ENCODE measurements at regions not wholly inside any gene's neighbourhood (a gene's known extent, or its start where the extent isn't known, plus 50 kb on each side); places are given as distances from the start of the nearest gene placed in this dataset.

- H2BK5ac ChIP-seq (ENCODE audit: insufficient read length, low read length), result no peak overlapping the region
- no peaks in the 10 kb centered on the region for H3K9me3 Mint-ChIP-seq
- H3K23me2 ChIP-seq (ENCODE audit: insufficient read length, low read depth, low read length, poor library complexity, severe bottlenecking), result no peaks in the 10 kb centered on the region
- H3K27me3 ChIP-seq (ENCODE audit: insufficient read depth, low read length), result no peaks in the 10 kb centered on the region
- no peak for DNase-seq
- no peak overlapping the region for H3K4me2 ChIP-seq (ENCODE audit: insufficient read depth, insufficient read length, low read length)
- peaks cover 2% of the 10 kb centered on the region for H4K20me1 ChIP-seq (ENCODE audit: control insufficient read depth, insufficient read depth, insufficient read length)
- no peaks in the 10 kb centered on the region for H3K9me3 ChIP-seq (ENCODE audit: control insufficient read depth, low read depth, low read length)
- no peak overlapping the region for H3K56ac ChIP-seq (ENCODE audit: insufficient read length, low read depth, low read length)
- H3K4me1 Mint-ChIP-seq, result peaks cover 0 to 20% of the 10 kb centered on the region in 2 experiments; a peak in 2 of 4 replicates
- no peak overlapping the region for H3K9ac ChIP-seq (ENCODE audit: extremely low read depth, insufficient read length, low read length)
- no peak overlapping the region for H2AK5ac ChIP-seq (ENCODE audit: insufficient read length, low read length)
- no peak overlapping the region for H3K18ac ChIP-seq (ENCODE audit: insufficient read length, low read depth, low read length)
- no peaks in the 10 kb centered on the region for H3K36me3 Mint-ChIP-seq (ENCODE audit: insufficient read depth in 1 of 3, low read depth in 3 of 3)
- no peak overlapping the region for H3K23ac ChIP-seq (ENCODE audit: insufficient read length, low read depth, low read length)
- WGBS (ENCODE audit: extremely low coverage, insufficient read length, low lambda C conversion rate), result no CpG with 5 or more reads among the region's 7 CpGs
- H3K79me1 ChIP-seq (ENCODE audit: insufficient read depth, low read depth, low read length, poor library complexity, severe bottlenecking), result no peaks in the 10 kb centered on the region
- H3K4ac ChIP-seq (ENCODE audit: low read depth, low read length), result no peak overlapping the region
- H4K91ac ChIP-seq (ENCODE audit: insufficient read length, low read depth, low read length), result no peak overlapping the region
- H3K14ac ChIP-seq (ENCODE audit: insufficient read depth, low read length), result no peak overlapping the region
- no peak overlapping the region for H2BK12ac ChIP-seq (ENCODE audit: insufficient read length, low read depth, low read length)
- no peak overlapping the region for H3K27ac Mint-ChIP-seq
- no peak overlapping the region for H4K8ac ChIP-seq (replicated peaks; ENCODE audit: insufficient read length, low read depth, low read length)
- H3T11ph ChIP-seq (ENCODE audit: low read length), result no peak overlapping the region
- H4K5ac ChIP-seq (ENCODE audit: insufficient read length, low read depth, low read length), result no peak overlapping the region
- TF ChIP-seq CTCF (conservative IDR thresholded peaks at IDR 0.05), result no peak
- no peaks in the 10 kb centered on the region for H3K79me2 ChIP-seq (ENCODE audit: insufficient read depth, low read length)
- no peak overlapping the region for H2BK20ac ChIP-seq (ENCODE audit: low read depth, low read length, poor library complexity, severe bottlenecking)
- H3K27ac ChIP-seq (ENCODE audit: insufficient read length, low read depth, low read length), result no peak overlapping the region
- H2BK15ac ChIP-seq (ENCODE audit: low read depth, low read length), result no peak overlapping the region
- H3K4me1 ChIP-seq (ENCODE audit: insufficient read depth, low read length), result no peaks in the 10 kb centered on the region
- no peaks in the 10 kb centered on the region for H3K27me3 Mint-ChIP-seq (ENCODE audit: low read depth)
- H3K4me3 Mint-ChIP-seq, result no peak overlapping the region
- no peak overlapping the region for H2BK120ac ChIP-seq (ENCODE audit: low read depth, low read length, poor library complexity, severe bottlenecking)
- H2AFZ ChIP-seq (ENCODE audit: low read length), result no peak overlapping the region
Measured at GRCh38 chr16:85285681-85286065, 173.4 kb upstream of the CIBAR2 start.

All from H9 (cell line).